Right cardiac atrium (tissue), 5 donors: ENCODE measurements at regions not wholly inside any gene's neighbourhood (a gene's known extent, or its start where the extent isn't known, plus 50 kb on each side); places are given as distances from the start of the nearest gene placed in this dataset.
A peak's percentile ranks its signal among the peaks of the same experiment; 100 is the strongest.

Source experiments
- ATAC-seq, 2 donors: fragments of 200-7000 bp; cut with Tn5 transposase; one replicate each; pipeline versions ENCODE4 v1.8.0 to v1.9.1; 2020; ENCODE audit warnings: moderate library complexity in 2 of 2, mild to moderate bottlenecking in 1 of 2
- DNase-seq, 3 donors: peaks; one replicate each; pipeline ENCODE4 v3.0.0-alpha.2; 2020
- H3K27ac ChIP-seq: one replicate; pipeline ENCODE4 v1.5.1; 2013; ENCODE audit warnings: mild to moderate bottlenecking, low read length, control low read depth, moderate library complexity
- H3K27me3 ChIP-seq: one replicate; pipeline ENCODE4 v1.6.1; 2013; ENCODE audit not compliant: control insufficient read depth, insufficient read depth
- H3K4me1 ChIP-seq: one replicate; pipeline ENCODE4 v1.6.1; 2013; ENCODE audit warnings: low read length; ENCODE audit not compliant: control insufficient read depth, insufficient read depth
- H3K4me3 ChIP-seq: one replicate; pipeline ENCODE4 v1.5.1; 2013; ENCODE audit warnings: low read length, control low read depth
- H3K9me3 ChIP-seq: one replicate; pipeline ENCODE4 v1.6.1; 2013; ENCODE audit warnings: low read length; ENCODE audit not compliant: control insufficient read depth
- WGBS: extraction: QIAGEN DNeasy Blood & Tissue Kit; methylation state at CpG from one replicate; pipeline ENCODE4 v1.1.7; 2013; 5-methylcytosine and 5-hydroxymethylcytosine counted together
- intact Hi-C, 4 donors: fragments of 100-400 bp; cut with DNase I; formaldehyde crosslinking; loops; one replicate each; pipeline versions ENCODE4 v1.11.0 to v1.14.0; 2022 to 2023
- donor health status: healthy with polysubstance abuse.
- donor health status: DM: no; HTN: yes; CAD: no.
- donor health status: DM: no; HTN: no; CAD: no.
- donor health status: DM: no; HTN: yes; CAD: no; lungs with severe emphysema.
- donor health status: DM: yes; HTN: yes; CAD: no.

GRCh38 chr6:133052465-133052864 is 188.7 kb upstream of the EYA4 start:
- intact Hi-C loops: no loop called here
- no peak for ATAC-seq
- Histone ChIP-seq H3K9me3 (no peaks in the 10 kb centered on the region), H3K27ac (no peak overlapping the region), H3K4me1 (no peaks in the 10 kb centered on the region), H3K4me3 (no peak overlapping the region), H3K27me3 (no peaks in the 10 kb centered on the region)
- WGBS: 91% methylated on average over 2 of the region's 2 CpGs
- DNase-seq: no peak

GRCh38 chr6:133055441-133055966 is 185.7 kb upstream of the EYA4 start:
- H3K9me3 ChIP-seq: no peaks in the 10 kb centered on the region
- no peak overlapping the region for H3K4me3 ChIP-seq
- no peaks in the 10 kb centered on the region for H3K4me1 ChIP-seq
- 41% methylated on average over 5 of the region's 5 CpGs for WGBS
- H3K27ac ChIP-seq: peak overlapping the region; percentile 67
- peak; percentile 23 to 57 for ATAC-seq
- peak in 1 of 3 donors; percentile 24 for DNase-seq
- intact Hi-C loops: no loop called here
- H3K27me3 ChIP-seq: no peaks in the 10 kb centered on the region

- Histone ChIP-seq H3K4me1 (no peaks in the 10 kb centered on the region), H3K27me3 (no peaks in the 10 kb centered on the region), H3K27ac (peak overlapping the region; percentile 20), H3K9me3 (no peaks in the 10 kb centered on the region), H3K4me3 (no peak overlapping the region)
- peak in 1 of 3 donors; percentile 17 for DNase-seq
- WGBS: 94% methylated on average over 2 of the region's 2 CpGs
- intact Hi-C loops: no loop called here
- no peak for ATAC-seq
Measured at GRCh38 chr6:133057352-133057751, 183.8 kb upstream of the EYA4 start.

GRCh38 chr6:133062077-133062476 is 179.1 kb upstream of the EYA4 start:
- H3K4me1 ChIP-seq: peaks cover 1% of the 10 kb centered on the region
- H3K27ac ChIP-seq: no peak overlapping the region
- no peak overlapping the region for H3K4me3 ChIP-seq
- WGBS: 26% methylated on average over 4 of the region's 4 CpGs
- intact Hi-C loops: no loop called here
- H3K9me3 ChIP-seq: no peaks in the 10 kb centered on the region
- DNase-seq (no peak), ATAC-seq (peak; percentile 92 to 95)
- H3K27me3 ChIP-seq: no peaks in the 10 kb centered on the region

GRCh38 chr6:133062696-133063306 is 178.4 kb upstream of the EYA4 start:
- WGBS: 48% methylated on average over 8 of the region's 8 CpGs

GRCh38 chr6:133067960-133068359 is 173.2 kb upstream of the EYA4 start:
- WGBS: 60% methylated on average over 3 of the region's 3 CpGs
- intact Hi-C loops: no loop called here
- Histone ChIP-seq H3K4me3 (no peak overlapping the region), H3K27ac (no peak overlapping the region), H3K9me3 (no peaks in the 10 kb centered on the region), H3K4me1 (peaks cover 1% of the 10 kb centered on the region), H3K27me3 (no peaks in the 10 kb centered on the region)
- DNase-seq (no peak), ATAC-seq (peak; percentile 41 to 65)

More at GRCh38 chr6:133062696-133063306, 178.4 kb upstream of the EYA4 start:
- ATAC-seq: peak; percentile 81 to 84
- intact Hi-C loops: no loop called here
- H3K4me1 ChIP-seq: peaks cover 1% of the 10 kb centered on the region
- H3K27me3 ChIP-seq: no peaks in the 10 kb centered on the region
- H3K27ac ChIP-seq: peak overlapping the region; percentile 85
- H3K4me3 ChIP-seq: no peak overlapping the region
- H3K9me3 ChIP-seq: no peaks in the 10 kb centered on the region
- peak; percentile 27 to 63 (median 50) for DNase-seq

GRCh38 chr6:133070410-133071043 is 170.6 kb upstream of the EYA4 start:
- no peak for DNase-seq
- no peaks in the 10 kb centered on the region for H3K4me1 ChIP-seq
- intact Hi-C loops: no loop called here
- WGBS: 70% methylated on average over 4 of the region's 4 CpGs
- H3K9me3 ChIP-seq: no peaks in the 10 kb centered on the region
- H3K27me3 ChIP-seq: no peaks in the 10 kb centered on the region
- H3K27ac ChIP-seq: no peak overlapping the region
- no peak for ATAC-seq
- no peak overlapping the region for H3K4me3 ChIP-seq

- 62% methylated on average over 2 of the region's 2 CpGs for WGBS
Measured at GRCh38 chr6:133079901-133080300, 161.3 kb upstream of the EYA4 start.

GRCh38 chr6:133083248-133083967 is 157.7 kb upstream of the EYA4 start:
- no peaks in the 10 kb centered on the region for H3K4me1 ChIP-seq
- intact Hi-C loops: no loop called here
- 52% methylated on average over 2 of the region's 2 CpGs for WGBS
- no peak for ATAC-seq
- peak overlapping the region; percentile 35 for H3K27ac ChIP-seq
- no peak for DNase-seq
- no peak overlapping the region for H3K4me3 ChIP-seq
- H3K27me3 ChIP-seq: no peaks in the 10 kb centered on the region
- no peaks in the 10 kb centered on the region for H3K9me3 ChIP-seq

More at GRCh38 chr6:133079901-133080300, 161.3 kb upstream of the EYA4 start:
- DNase-seq (no peak), ATAC-seq (no peak)
- H3K4me3 ChIP-seq: no peak overlapping the region
- intact Hi-C loops: no loop called here
- no peaks in the 10 kb centered on the region for H3K27me3 ChIP-seq
- H3K4me1 ChIP-seq: no peaks in the 10 kb centered on the region
- no peak overlapping the region for H3K27ac ChIP-seq
- no peaks in the 10 kb centered on the region for H3K9me3 ChIP-seq

- 75% methylated on average over 1 of the region's 1 CpG for WGBS
- ATAC-seq: no peak
- no peaks in the 10 kb centered on the region for H3K9me3 ChIP-seq
- H3K27me3 ChIP-seq: no peaks in the 10 kb centered on the region
- no peaks in the 10 kb centered on the region for H3K4me1 ChIP-seq
- no peak overlapping the region for H3K4me3 ChIP-seq
- no peak for DNase-seq
- no peak overlapping the region for H3K27ac ChIP-seq
- intact Hi-C loops: no loop called here
Measured at GRCh38 chr6:133085471-133085870, 155.7 kb upstream of the EYA4 start.

- H3K27ac ChIP-seq: no peak overlapping the region
- no peaks in the 10 kb centered on the region for H3K9me3 ChIP-seq
- H3K4me3 ChIP-seq: no peak overlapping the region
- DNase-seq (no peak), ATAC-seq (no peak)
- no peaks in the 10 kb centered on the region for H3K4me1 ChIP-seq
- H3K27me3 ChIP-seq: no peaks in the 10 kb centered on the region
- WGBS: 34% methylated on average over 2 of the region's 2 CpGs
- intact Hi-C loops: no loop called here
Measured at GRCh38 chr6:133085896-133086295, 155.3 kb upstream of the EYA4 start.
